ENCODE measurements at regions not wholly inside any gene's neighbourhood (a gene's known extent, or its start where the extent isn't known, plus 50 kb on each side); places are given as distances from the start of the nearest gene placed in this dataset.

- no peak for TF ChIP-seq EZH2 (IDR thresholded peaks at IDR 0.05; ENCODE audit: low read depth, low read length, severe bottlenecking)
- TF ChIP-seq SP4 (IDR thresholded peaks at IDR 0.05; ENCODE audit: low read length) = no peak
Measured at GRCh38 chr3:67301556-67301955, 303.4 kb downstream of the KBTBD8 start.

Measured in H1 (cell line).